Thoracic aorta (tissue), 2 donors: ENCODE measurements at regions not wholly inside any gene's neighbourhood (a gene's known extent, or its start where the extent isn't known, plus 50 kb on each side); places are given as distances from the start of the nearest gene placed in this dataset.

Source experiments
- ATAC-seq: fragments of 150-250 bp; one replicate; pipeline ENCODE4 v1.8.0; 2017; ENCODE audit warnings: low read depth; ENCODE audit not compliant: insufficient number of reproducible peaks, low FRiP score
- DNase-seq: peaks from one replicate; pipeline ENCODE4 v3.0.0-alpha.2; 2020; ENCODE audit warnings: low spot score
- H3K27ac ChIP-seq, 2 donors: fragments of 200-600 bp; sonication (generic); 1 replicate in 1 of 2; 2 replicates in 1 of 2; pipeline ENCODE4 v1.5.1; 2016; ENCODE audit warnings: mild to moderate bottlenecking in 2 of 2, moderate library complexity in 2 of 2
- H3K27me3 ChIP-seq: fragments of 200-600 bp; sonication (generic); replicated peaks from 2 replicates; pipeline ENCODE4 v1.6.0; 2016; ENCODE audit warnings: mild to moderate bottlenecking; ENCODE audit not compliant: insufficient read depth
- H3K36me3 ChIP-seq: fragments of 200-600 bp; sonication (generic); one replicate; pipeline ENCODE4 v1.5.1; 2016
- H3K4me1 ChIP-seq, 2 donors: fragments of 200-600 bp; sonication (generic); 1 replicate in 1 of 2; 2 replicates in 1 of 2; pipeline versions ENCODE4 v1.5.1 to v1.6.0; 2016; ENCODE audit warnings: low read depth in 2 of 2, mild to moderate bottlenecking in 1 of 2; ENCODE audit not compliant: control insufficient read depth in 1 of 2
- H3K4me3 ChIP-seq: fragments of 200-600 bp; sonication (generic); 2 replicates; pipeline ENCODE4 v1.5.1; 2016; ENCODE audit warnings: mild to moderate bottlenecking
- H3K9me3 ChIP-seq: fragments of 200-600 bp; sonication (generic); 2 replicates; pipeline ENCODE4 v1.5.1; 2016
- CTCF ChIP-seq: fragments of 200-600 bp; sonication (generic); IDR thresholded peaks from one replicate; pipeline ENCODE4 v1.5.1; 2019; ENCODE audit warnings: antibody characterized with exemption

GRCh38 chr4:124961138-124961750 is 248.7 kb upstream of the ANKRD50 start:
- peaks cover 4% of the 10 kb centered on the region for H3K9me3 ChIP-seq
- H3K4me1 ChIP-seq: no peaks in the 10 kb centered on the region
- DNase-seq (no peak), ATAC-seq (no peak)
- TF ChIP-seq CTCF: no peak
- H3K4me3 ChIP-seq: no peak overlapping the region
- H3K27me3 ChIP-seq: no peaks in the 10 kb centered on the region
- no peak overlapping the region for H3K27ac ChIP-seq
- no peaks in the 10 kb centered on the region for H3K36me3 ChIP-seq

GRCh38 chr4:124958847-124959246 is 246.3 kb upstream of the ANKRD50 start:
- no peak for DNase-seq
- Histone ChIP-seq H3K27me3 (no peaks in the 10 kb centered on the region), H3K27ac (no peak overlapping the region), H3K36me3 (no peaks in the 10 kb centered on the region), H3K4me3 (no peak overlapping the region), H3K4me1 (no peaks in the 10 kb centered on the region), H3K9me3 (peaks cover 4% of the 10 kb centered on the region)
- ATAC-seq: no peak
- no peak for TF ChIP-seq CTCF

- Histone ChIP-seq H3K27ac (no peak overlapping the region), H3K4me1 (no peaks in the 10 kb centered on the region), H3K9me3 (no peaks in the 10 kb centered on the region), H3K27me3 (no peaks in the 10 kb centered on the region), H3K36me3 (no peaks in the 10 kb centered on the region), H3K4me3 (no peak overlapping the region)
- no peak for ATAC-seq
- TF ChIP-seq CTCF: no peak
- DNase-seq: no peak
Measured at GRCh38 chr4:124955476-124955875, 242.9 kb upstream of the ANKRD50 start.

- H3K27me3 ChIP-seq: no peaks in the 10 kb centered on the region
- no peak overlapping the region for H3K4me3 ChIP-seq
- ATAC-seq: no peak
- H3K36me3 ChIP-seq: no peaks in the 10 kb centered on the region
- no peak overlapping the region for H3K27ac ChIP-seq
- DNase-seq: no peak
- no peak for TF ChIP-seq CTCF
- H3K4me1 ChIP-seq: peaks cover 0 to 2% of the 10 kb centered on the region in 2 donors
- no peaks in the 10 kb centered on the region for H3K9me3 ChIP-seq
Measured at GRCh38 chr4:124954046-124954445, 241.5 kb upstream of the ANKRD50 start.

- no peak overlapping the region for H3K27ac ChIP-seq
- no peak for TF ChIP-seq CTCF
- no peak overlapping the region for H3K4me3 ChIP-seq
- no peaks in the 10 kb centered on the region for H3K36me3 ChIP-seq
- no peak for DNase-seq
- no peaks in the 10 kb centered on the region for H3K9me3 ChIP-seq
- no peaks in the 10 kb centered on the region for H3K27me3 ChIP-seq
- peaks cover 0 to 7% of the 10 kb centered on the region in 2 donors for H3K4me1 ChIP-seq
- ATAC-seq: no peak
Measured at GRCh38 chr4:124953486-124953885, 241.0 kb upstream of the ANKRD50 start.
